ENCODE measurements at regions not wholly inside any gene's neighbourhood (a gene's known extent, or its start where the extent isn't known, plus 50 kb on each side); places are given as distances from the start of the nearest gene placed in this dataset.

DNA sequence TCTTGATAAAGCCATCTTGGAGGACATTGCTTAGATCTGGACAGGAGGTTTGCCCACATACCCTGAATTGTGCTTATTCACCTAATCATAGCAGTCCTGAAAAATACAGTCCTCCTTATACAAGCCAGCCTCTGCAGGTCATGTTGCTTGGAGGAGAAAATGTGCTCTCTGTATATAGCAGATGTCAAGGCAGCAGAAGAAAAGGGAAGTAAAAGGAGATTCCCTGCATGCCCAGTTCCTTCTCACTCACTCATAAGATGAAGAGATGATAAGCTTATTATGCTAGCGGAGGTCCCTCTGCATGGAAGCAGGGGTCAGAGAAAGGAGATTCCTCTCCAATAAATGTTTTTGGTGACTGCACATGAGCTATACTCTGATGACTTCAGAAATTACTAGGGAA is 458.8 kb upstream of the ZMIZ1 start:
- no peak for ATAC-seq
- Histone ChIP-seq H3F3A (ENCODE audit: low read length, unreplicated experiment) (no peaks in the 10 kb centered on the region), H3K9me2 (replicated peaks; ENCODE audit: low read length) (no peaks in the 10 kb centered on the region), H3K9ac (ENCODE audit: low read length) (no peak overlapping the region), H4K20me1 (ENCODE audit: low read length) (no peaks in the 10 kb centered on the region), H3K36me3 (ENCODE audit: low read depth, low read length) (no peaks in the 10 kb centered on the region), H3K79me2 (ENCODE audit: low read length) (no peaks in the 10 kb centered on the region), H3K9me3 (ENCODE audit: low read length) (peaks cover 8% of the 10 kb centered on the region), H3K4me1 (ENCODE audit: insufficient read depth, low read length) (0 out of 2 replicates have a peak, but pooled peaks cover 6% of the 10 kb centered on the region), H3K4me3 (ENCODE audit: low read length) (no peak overlapping the region), H3K27ac (ENCODE audit: low read length) (no peak overlapping the region), H2AFZ (ENCODE audit: low read length) (no peak overlapping the region), H3K27me3 (ENCODE audit: low read length) (no peaks in the 10 kb centered on the region), H3K4me2 (ENCODE audit: low read length) (no peak overlapping the region)
- BruUV-seq (replicated peaks), result no TSS peak
- ChIA-PET CTCF (no interaction called here), POLR2A (ENCODE audit: unreplicated experiment) (no interaction called here)
- no peak for DNase-seq
- TF ChIP-seq EZH2 (IDR thresholded peaks at IDR 0.05; ENCODE audit: low read length, unreplicated experiment), result no peak
- TF ChIP-seq, protein P1, sequence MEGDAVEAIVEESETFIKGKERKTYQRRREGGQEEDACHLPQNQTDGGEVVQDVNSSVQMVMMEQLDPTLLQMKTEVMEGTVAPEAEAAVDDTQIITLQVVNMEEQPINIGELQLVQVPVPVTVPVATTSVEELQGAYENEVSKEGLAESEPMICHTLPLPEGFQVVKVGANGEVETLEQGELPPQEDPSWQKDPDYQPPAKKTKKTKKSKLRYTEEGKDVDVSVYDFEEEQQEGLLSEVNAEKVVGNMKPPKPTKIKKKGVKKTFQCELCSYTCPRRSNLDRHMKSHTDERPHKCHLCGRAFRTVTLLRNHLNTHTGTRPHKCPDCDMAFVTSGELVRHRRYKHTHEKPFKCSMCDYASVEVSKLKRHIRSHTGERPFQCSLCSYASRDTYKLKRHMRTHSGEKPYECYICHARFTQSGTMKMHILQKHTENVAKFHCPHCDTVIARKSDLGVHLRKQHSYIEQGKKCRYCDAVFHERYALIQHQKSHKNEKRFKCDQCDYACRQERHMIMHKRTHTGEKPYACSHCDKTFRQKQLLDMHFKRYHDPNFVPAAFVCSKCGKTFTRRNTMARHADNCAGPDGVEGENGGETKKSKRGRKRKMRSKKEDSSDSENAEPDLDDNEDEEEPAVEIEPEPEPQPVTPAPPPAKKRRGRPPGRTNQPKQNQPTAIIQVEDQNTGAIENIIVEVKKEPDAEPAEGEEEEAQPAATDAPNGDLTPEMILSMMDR (conservative IDR thresholded peaks at IDR 0.05; ENCODE audit: low read depth, low read length), result no peak
- no peak for TF ChIP-seq EZH2phosphoT487 (IDR thresholded peaks at IDR 0.05; ENCODE audit: borderline replicate concordance, low read length)
- intact Hi-C loops (cut with micrococcal nuclease), result loop anchor here (10.0 kb wide), 1 partner anchor 455 kb away; the partner anchor contains the start of gene ZMIZ1

DNA sequence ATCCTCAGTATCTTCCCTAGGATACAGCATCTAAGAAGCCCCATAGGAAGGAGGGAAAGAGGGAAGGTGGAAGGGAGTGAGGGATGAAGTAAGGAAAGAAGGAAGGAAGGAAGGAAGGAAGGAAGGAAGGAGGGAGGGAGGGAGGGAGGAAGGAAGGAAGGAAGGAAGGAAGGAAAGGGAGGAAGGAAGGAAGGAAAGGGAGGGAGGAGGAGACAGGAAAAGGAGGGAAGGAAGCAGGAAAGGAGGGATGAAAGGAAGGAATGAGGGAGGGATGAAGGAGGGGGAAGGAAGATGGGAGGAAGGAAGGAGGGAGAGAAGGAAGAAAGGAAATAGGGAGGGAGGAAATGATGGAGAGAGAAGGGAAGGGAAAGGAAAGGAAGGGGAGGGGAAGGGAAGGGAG is 455.6 kb upstream of the ZMIZ1 start:
- Histone ChIP-seq H2AFZ (ENCODE audit: low read length) (no peak overlapping the region), H3K4me2 (ENCODE audit: low read length) (no peak overlapping the region), H3K79me2 (ENCODE audit: low read length) (no peaks in the 10 kb centered on the region), H3K4me1 (ENCODE audit: insufficient read depth, low read length) (0 out of 2 replicates have a peak, but pooled peaks cover 6% of the 10 kb centered on the region), H4K20me1 (ENCODE audit: low read length) (no peaks in the 10 kb centered on the region), H3K9me3 (ENCODE audit: low read length) (peaks cover 8% of the 10 kb centered on the region), H3K27me3 (ENCODE audit: low read length) (no peaks in the 10 kb centered on the region), H3K9me2 (replicated peaks; ENCODE audit: low read length) (no peaks in the 10 kb centered on the region), H3K36me3 (ENCODE audit: low read depth, low read length) (no peaks in the 10 kb centered on the region), H3K4me3 (ENCODE audit: low read length) (no peak overlapping the region), H3K9ac (ENCODE audit: low read length) (no peak overlapping the region), H3K27ac (ENCODE audit: low read length) (no peak overlapping the region), H3F3A (ENCODE audit: low read length, unreplicated experiment) (no peaks in the 10 kb centered on the region)
- TF ChIP-seq EZH2phosphoT487 (IDR thresholded peaks at IDR 0.05; ENCODE audit: borderline replicate concordance, low read length), result no peak
- TF ChIP-seq EZH2 (IDR thresholded peaks at IDR 0.05; ENCODE audit: low read length, unreplicated experiment), result no peak
- TF ChIP-seq, protein P1 (conservative IDR thresholded peaks at IDR 0.05; ENCODE audit: low read depth, low read length), result no peak
- intact Hi-C loops (cut with micrococcal nuclease), result no loop called here
- ChIA-PET POLR2A (ENCODE audit: unreplicated experiment) (no interaction called here), CTCF (no interaction called here)
- DNase-seq (no peak), ATAC-seq (no peak)
- BruUV-seq (replicated peaks), result no TSS peak

DNA sequence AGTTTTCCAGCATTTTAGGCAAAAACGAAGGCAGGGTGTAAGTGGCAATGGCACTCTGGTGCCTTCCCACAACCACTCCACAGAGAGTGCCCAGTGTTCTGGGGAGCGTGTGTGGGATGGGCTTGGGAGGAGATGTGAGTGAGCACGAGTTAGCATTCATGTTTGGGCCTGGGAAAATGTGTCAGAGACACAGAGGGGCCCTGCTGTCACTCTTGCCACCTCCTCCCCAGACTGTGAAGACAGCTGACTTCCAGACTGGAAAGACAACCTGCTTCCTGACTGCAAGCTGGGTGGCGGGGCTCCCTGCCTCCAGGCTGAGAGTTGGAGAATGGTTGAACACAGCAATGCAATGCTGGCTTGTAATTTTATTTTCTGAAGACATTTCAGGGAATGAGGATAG is 454.5 kb upstream of the ZMIZ1 start:
- H3K9me3 ChIP-seq (ENCODE audit: low read length), result peaks cover 3% of the 10 kb centered on the region
- H3K4me1 ChIP-seq (ENCODE audit: insufficient read depth, low read length), result 0 out of 2 replicates have a peak, but pooled peaks cover 6% of the 10 kb centered on the region
- H3K79me2 ChIP-seq (ENCODE audit: low read length), result no peaks in the 10 kb centered on the region
- no peak overlapping the region for H3K4me2 ChIP-seq (ENCODE audit: low read length)
- no peak overlapping the region for H2AFZ ChIP-seq (ENCODE audit: low read length)
- TF ChIP-seq EZH2phosphoT487 (IDR thresholded peaks at IDR 0.05; ENCODE audit: borderline replicate concordance, low read length) (no peak), EZH2 (IDR thresholded peaks at IDR 0.05; ENCODE audit: low read length, unreplicated experiment) (no peak)
- TF ChIP-seq, protein P1 (conservative IDR thresholded peaks at IDR 0.05; ENCODE audit: low read depth, low read length), result no peak
- H3K9ac ChIP-seq (ENCODE audit: low read length), result no peak overlapping the region
- no peak for ATAC-seq
- no peak overlapping the region for H3K4me3 ChIP-seq (ENCODE audit: low read length)
- POLR2A ChIA-PET (ENCODE audit: unreplicated experiment), result no interaction called here
- H3F3A ChIP-seq (ENCODE audit: low read length, unreplicated experiment), result no peaks in the 10 kb centered on the region
- no peaks in the 10 kb centered on the region for H3K27me3 ChIP-seq (ENCODE audit: low read length)
- CTCF ChIA-PET, result no interaction called here
- BruUV-seq (replicated peaks), result no TSS peak
- no peak overlapping the region for H3K27ac ChIP-seq (ENCODE audit: low read length)
- H4K20me1 ChIP-seq (ENCODE audit: low read length), result no peaks in the 10 kb centered on the region
- intact Hi-C loops (cut with micrococcal nuclease), result no loop called here
- H3K36me3 ChIP-seq (ENCODE audit: low read depth, low read length), result no peaks in the 10 kb centered on the region
- H3K9me2 ChIP-seq (replicated peaks; ENCODE audit: low read length), result no peaks in the 10 kb centered on the region
- DNase-seq, result no peak

Data from PC-3 (cell line).